GM23338 (cell line): ENCODE measurements at regions not wholly inside any gene's neighbourhood (a gene's known extent, or its start where the extent isn't known, plus 50 kb on each side); places are given as distances from the start of the nearest gene placed in this dataset.
A peak's percentile ranks its signal among the peaks of the same experiment; 100 is the strongest.

Source experiments
- ATAC-seq: fragments of 200-7000 bp; cut with Tn5 transposase; 3 replicates; pipeline ENCODE4 v1.9.1; 2020
- DNase-seq: peaks from one replicate; pipeline ENCODE4 v3.0.0-alpha.2; 2015; ENCODE audit warnings: low spot score
- H2AFZ ChIP-seq: fragments of 200-600 bp; sonication (generic); 2 replicates; pipeline ENCODE4 v1.8.0; 2016; ENCODE audit warnings: antibody characterized with exemption, mild to moderate bottlenecking, moderate library complexity
- H3F3A ChIP-seq: fragments of 200-600 bp; sonication (generic); replicated peaks from 2 replicates; pipeline ENCODE4 v1.8.0; 2017; ENCODE audit warnings: antibody characterized with exemption, mixed run types, low read depth
- H3K27ac ChIP-seq: fragments of 200-600 bp; sonication (generic); 2 replicates; pipeline ENCODE4 v1.6.1; 2016; ENCODE audit warnings: low read depth
- H3K27me3 ChIP-seq: fragments of 200-600 bp; sonication (generic); 2 replicates; pipeline ENCODE4 v1.8.0; 2016; ENCODE audit warnings: mild to moderate bottlenecking, mixed run types, moderate library complexity; ENCODE audit not compliant: insufficient read depth
- H3K36me3 ChIP-seq: fragments of 200-600 bp; sonication (generic); 2 replicates; pipeline ENCODE4 v1.8.0; 2016; ENCODE audit warnings: mild to moderate bottlenecking; ENCODE audit not compliant: insufficient read depth
- H3K4me1 ChIP-seq: fragments of 200-600 bp; sonication (generic); 2 replicates; pipeline ENCODE4 v1.8.0; 2016; ENCODE audit warnings: mild to moderate bottlenecking, moderate library complexity; ENCODE audit not compliant: insufficient read depth
- H3K4me2 ChIP-seq: fragments of 200-600 bp; sonication (generic); 2 replicates; pipeline ENCODE4 v1.7.1; 2017; ENCODE audit warnings: mixed run types
- H3K4me3 ChIP-seq: fragments of 200-600 bp; sonication (generic); 2 replicates; pipeline ENCODE4 v1.6.1; 2016; ENCODE audit warnings: mixed run types
- H3K79me2 ChIP-seq: fragments of 200-600 bp; sonication (generic); replicated peaks from 2 replicates; pipeline ENCODE4 v1.8.0; 2017; ENCODE audit warnings: mild to moderate bottlenecking; ENCODE audit not compliant: insufficient read depth
- H3K9me2 ChIP-seq: fragments of 200-600 bp; sonication (generic); 2 replicates; pipeline ENCODE4 v1.8.0; 2017; ENCODE audit not compliant: insufficient read depth
- H4K20me1 ChIP-seq: fragments of 200-600 bp; sonication (generic); replicated peaks from 2 replicates; pipeline ENCODE4 v1.8.0; 2017; ENCODE audit warnings: mild to moderate bottlenecking; ENCODE audit not compliant: insufficient read depth
- H3K27ac Mint-ChIP-seq: 2 replicates; pipeline ENCODE4 v1.8.0; 2020; ENCODE audit warnings: inconsistent platforms, mild to moderate bottlenecking, moderate library complexity, mixed read lengths
- H3K27me3 Mint-ChIP-seq: 3 replicates; pipeline ENCODE4 v1.8.0; 2022; ENCODE audit warnings: low read depth, mild to moderate bottlenecking, moderate library complexity, mixed read lengths, inconsistent platforms; ENCODE audit not compliant: insufficient read depth, poor library complexity
- H3K36me3 Mint-ChIP-seq: 3 replicates; pipeline ENCODE4 v1.8.0; 2021; ENCODE audit warnings: low read depth, mild to moderate bottlenecking, inconsistent platforms, moderate library complexity, mixed read lengths
- H3K4me1 Mint-ChIP-seq: 3 replicates; pipeline ENCODE4 v1.8.0; 2020; ENCODE audit warnings: mild to moderate bottlenecking, inconsistent platforms, mixed read lengths
- H3K4me3 Mint-ChIP-seq: 3 replicates; pipeline ENCODE4 v1.8.0; 2021; ENCODE audit warnings: moderate library complexity, mild to moderate bottlenecking, inconsistent platforms, mixed read lengths
- H3K9me3 Mint-ChIP-seq: 3 replicates; pipeline ENCODE4 v1.8.0; 2020; ENCODE audit warnings: moderate library complexity, mild to moderate bottlenecking, inconsistent platforms, mixed read lengths
- CREB1 ChIP-seq: fragments of 250-450 bp; sonication (Bioruptor Pico); IDR thresholded peaks from 2 replicates; pipeline ENCODE4 v1.5.0; 2020; ENCODE audit warnings: low read depth, mild to moderate bottlenecking, moderate library complexity
- EZH2 ChIP-seq: fragments of 200-600 bp; sonication (generic); IDR thresholded peaks from one replicate; pipeline ENCODE4 v1.8.0; 2017; ENCODE audit warnings: antibody characterized with exemption, mild to moderate bottlenecking, low read depth; ENCODE audit not compliant: unreplicated experiment
- EZH2phosphoT487 ChIP-seq: fragments of 200-600 bp; sonication (generic); IDR thresholded peaks from one replicate; pipeline ENCODE4 v1.8.1; 2018; ENCODE audit warnings: antibody characterized with exemption; ENCODE audit not compliant: unreplicated experiment
- JUNB ChIP-seq: IDR thresholded peaks from one replicate; pipeline ENCODE4 v1.6.1; 2016; ENCODE audit warnings: antibody characterized with exemption; ENCODE audit not compliant: unreplicated experiment
- NANOG ChIP-seq: IDR thresholded peaks from 2 replicates; pipeline ENCODE4 v1.6.1; 2016; ENCODE audit warnings: antibody characterized with exemption, borderline replicate concordance
- POLR2AphosphoS5 ChIP-seq: IDR thresholded peaks from 2 replicates; pipeline ENCODE4 v1.6.1; 2016; ENCODE audit warnings: antibody characterized with exemption, low read depth
- STAT1 ChIP-seq: IDR thresholded peaks from one replicate; pipeline ENCODE4 v1.6.1; 2016; ENCODE audit warnings: antibody characterized with exemption; ENCODE audit not compliant: unreplicated experiment
- ZNF114 ChIP-seq: fragments of 250-450 bp; sonication (Bioruptor Pico); IDR thresholded peaks from 2 replicates; pipeline ENCODE4 v1.5.0; 2020; ENCODE audit warnings: mild to moderate bottlenecking, moderate library complexity
- ZNF331 ChIP-seq: fragments of 250-450 bp; sonication (Bioruptor Pico); IDR thresholded peaks from 2 replicates; pipeline ENCODE4 v1.5.0; 2020; ENCODE audit warnings: low read depth, mild to moderate bottlenecking, moderate library complexity
- TF ChIP-seq, protein P1 (sequence below): IDR thresholded peaks from one replicate; pipeline ENCODE4 v1.6.1; 2018; ENCODE audit warnings: antibody characterized with exemption; ENCODE audit not compliant: unreplicated experiment
- TF ChIP-seq, protein P2 (sequence below), 2 experiments: fragments of 200-600 bp in 1 of 2; sonication (generic) in 1 of 2; conservative IDR thresholded peaks; 2 replicates each; pipeline versions ENCODE4 v1.5.1 to v1.6.1; 2016 to 2017; ENCODE audit warnings: antibody characterized with exemption in 2 of 2, low read depth in 2 of 2, mild to moderate bottlenecking in 2 of 2, moderate library complexity in 1 of 2

DNA sequence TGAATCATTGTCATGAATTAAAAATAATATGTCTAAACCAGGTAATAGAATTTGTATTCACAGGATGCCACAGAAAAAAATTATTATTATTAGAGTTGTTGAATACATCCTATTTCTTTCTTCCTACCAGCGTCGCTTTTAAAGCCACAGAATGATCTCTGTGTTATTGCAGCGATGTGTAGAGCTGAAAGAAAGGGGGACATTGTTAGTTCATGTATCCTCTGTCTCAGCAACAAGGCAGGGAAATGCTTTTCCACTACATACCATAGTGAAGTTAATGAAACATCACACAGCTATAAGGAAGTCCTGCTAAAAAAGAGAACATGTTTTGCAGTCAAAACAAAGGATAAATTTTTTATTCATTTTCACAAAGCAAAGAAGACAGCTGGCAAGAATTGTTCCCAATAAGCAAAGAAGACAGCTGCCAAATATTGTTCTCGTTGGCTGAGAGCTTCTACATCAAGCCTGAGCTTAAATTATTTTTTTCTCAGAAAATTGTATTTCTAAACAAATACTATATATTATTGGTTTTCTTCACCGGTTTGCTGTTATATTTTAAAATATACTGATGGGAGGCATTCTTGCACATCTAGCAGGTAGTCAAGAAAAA lies 1234.4 kb downstream of the SUCLG1 start (continued):
- TF ChIP-seq, protein P1, sequence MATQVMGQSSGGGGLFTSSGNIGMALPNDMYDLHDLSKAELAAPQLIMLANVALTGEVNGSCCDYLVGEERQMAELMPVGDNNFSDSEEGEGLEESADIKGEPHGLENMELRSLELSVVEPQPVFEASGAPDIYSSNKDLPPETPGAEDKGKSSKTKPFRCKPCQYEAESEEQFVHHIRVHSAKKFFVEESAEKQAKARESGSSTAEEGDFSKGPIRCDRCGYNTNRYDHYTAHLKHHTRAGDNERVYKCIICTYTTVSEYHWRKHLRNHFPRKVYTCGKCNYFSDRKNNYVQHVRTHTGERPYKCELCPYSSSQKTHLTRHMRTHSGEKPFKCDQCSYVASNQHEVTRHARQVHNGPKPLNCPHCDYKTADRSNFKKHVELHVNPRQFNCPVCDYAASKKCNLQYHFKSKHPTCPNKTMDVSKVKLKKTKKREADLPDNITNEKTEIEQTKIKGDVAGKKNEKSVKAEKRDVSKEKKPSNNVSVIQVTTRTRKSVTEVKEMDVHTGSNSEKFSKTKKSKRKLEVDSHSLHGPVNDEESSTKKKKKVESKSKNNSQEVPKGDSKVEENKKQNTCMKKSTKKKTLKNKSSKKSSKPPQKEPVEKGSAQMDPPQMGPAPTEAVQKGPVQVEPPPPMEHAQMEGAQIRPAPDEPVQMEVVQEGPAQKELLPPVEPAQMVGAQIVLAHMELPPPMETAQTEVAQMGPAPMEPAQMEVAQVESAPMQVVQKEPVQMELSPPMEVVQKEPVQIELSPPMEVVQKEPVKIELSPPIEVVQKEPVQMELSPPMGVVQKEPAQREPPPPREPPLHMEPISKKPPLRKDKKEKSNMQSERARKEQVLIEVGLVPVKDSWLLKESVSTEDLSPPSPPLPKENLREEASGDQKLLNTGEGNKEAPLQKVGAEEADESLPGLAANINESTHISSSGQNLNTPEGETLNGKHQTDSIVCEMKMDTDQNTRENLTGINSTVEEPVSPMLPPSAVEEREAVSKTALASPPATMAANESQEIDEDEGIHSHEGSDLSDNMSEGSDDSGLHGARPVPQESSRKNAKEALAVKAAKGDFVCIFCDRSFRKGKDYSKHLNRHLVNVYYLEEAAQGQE: no peak
- TF ChIP-seq EZH2phosphoT487 (no peak), NANOG (no peak), POLR2AphosphoS5 (no peak), ZNF331 (CRISPR knock-in tag) (no peak), EZH2 (no peak)

DNA sequence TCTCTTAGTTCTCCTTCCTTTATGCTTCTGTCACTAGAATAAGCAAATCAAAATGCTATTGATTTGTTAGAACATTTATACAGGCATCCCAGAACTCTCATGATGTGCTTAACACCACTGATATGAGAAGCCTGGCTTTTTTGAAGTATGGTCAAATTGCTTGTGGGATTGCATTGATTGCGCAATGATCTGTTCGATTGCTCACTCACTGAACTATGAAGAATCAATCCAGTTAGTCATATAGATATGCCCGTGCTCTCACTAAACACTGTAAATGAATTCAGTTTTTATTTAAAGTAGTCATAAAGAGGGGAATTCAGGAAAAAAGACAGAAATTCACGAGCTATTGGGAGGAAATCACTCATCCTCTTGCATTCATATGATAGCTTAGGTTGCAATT lies 1237.8 kb downstream of the SUCLG1 start:
- no peaks in the 10 kb centered on the region for H3K36me3 ChIP-seq
- no peaks in the 10 kb centered on the region for H3K4me1 Mint-ChIP-seq
- no peak overlapping the region for H3K4me3 ChIP-seq
- no peak overlapping the region for H3K4me3 Mint-ChIP-seq
- H2AFZ ChIP-seq: 0 out of 2 replicates have a peak overlapping the region, but pooled peaks have one; percentile 33
- H3K27me3 ChIP-seq: no peaks in the 10 kb centered on the region
- H3K27me3 Mint-ChIP-seq: no peaks in the 10 kb centered on the region
- ATAC-seq: no peak
- no peaks in the 10 kb centered on the region for H4K20me1 ChIP-seq
- H3K27ac Mint-ChIP-seq: no peak overlapping the region
- no peak for DNase-seq
- H3F3A ChIP-seq: no peaks in the 10 kb centered on the region
- H3K4me2 ChIP-seq: no peak overlapping the region
- no peak overlapping the region for H3K27ac ChIP-seq
- H3K79me2 ChIP-seq: no peaks in the 10 kb centered on the region
- H3K36me3 Mint-ChIP-seq: no peaks in the 10 kb centered on the region
- no peaks in the 10 kb centered on the region for H3K9me3 Mint-ChIP-seq
- no peaks in the 10 kb centered on the region for H3K4me1 ChIP-seq
- no peaks in the 10 kb centered on the region for H3K9me2 ChIP-seq
- no peak for TF ChIP-seq EZH2phosphoT487
- TF ChIP-seq, protein P1: no peak
- TF ChIP-seq CREB1 (CRISPR knock-in tag): no peak
- TF ChIP-seq JUNB: no peak
- TF ChIP-seq, protein P2, sequence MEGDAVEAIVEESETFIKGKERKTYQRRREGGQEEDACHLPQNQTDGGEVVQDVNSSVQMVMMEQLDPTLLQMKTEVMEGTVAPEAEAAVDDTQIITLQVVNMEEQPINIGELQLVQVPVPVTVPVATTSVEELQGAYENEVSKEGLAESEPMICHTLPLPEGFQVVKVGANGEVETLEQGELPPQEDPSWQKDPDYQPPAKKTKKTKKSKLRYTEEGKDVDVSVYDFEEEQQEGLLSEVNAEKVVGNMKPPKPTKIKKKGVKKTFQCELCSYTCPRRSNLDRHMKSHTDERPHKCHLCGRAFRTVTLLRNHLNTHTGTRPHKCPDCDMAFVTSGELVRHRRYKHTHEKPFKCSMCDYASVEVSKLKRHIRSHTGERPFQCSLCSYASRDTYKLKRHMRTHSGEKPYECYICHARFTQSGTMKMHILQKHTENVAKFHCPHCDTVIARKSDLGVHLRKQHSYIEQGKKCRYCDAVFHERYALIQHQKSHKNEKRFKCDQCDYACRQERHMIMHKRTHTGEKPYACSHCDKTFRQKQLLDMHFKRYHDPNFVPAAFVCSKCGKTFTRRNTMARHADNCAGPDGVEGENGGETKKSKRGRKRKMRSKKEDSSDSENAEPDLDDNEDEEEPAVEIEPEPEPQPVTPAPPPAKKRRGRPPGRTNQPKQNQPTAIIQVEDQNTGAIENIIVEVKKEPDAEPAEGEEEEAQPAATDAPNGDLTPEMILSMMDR (conservative IDR thresholded peaks at IDR 0.05; ENCODE audit: low read depth in 2 of 2): no peak
- TF ChIP-seq ZNF114 (CRISPR knock-in tag): no peak
- TF ChIP-seq STAT1: no peak
- no peak for TF ChIP-seq POLR2AphosphoS5
